Fibroblast of lung (primary cell): ENCODE measurements at regions not wholly inside any gene's neighbourhood (a gene's known extent, or its start where the extent isn't known, plus 50 kb on each side); places are given as distances from the start of the nearest gene placed in this dataset.

Source experiments
- DNase-seq, 2 donors: peaks; one replicate each; pipeline versions ENCODE4 v3.0.0 to v3.0.0-alpha.2; 2010; ENCODE audit warnings: low read depth in 2 of 2
- H2AFZ ChIP-seq: 2 replicates; pipeline ENCODE4 v1.5.1; 2012; ENCODE audit warnings: low read length, control low read depth, inconsistent platforms
- H3K27ac ChIP-seq: 2 replicates; pipeline ENCODE4 v1.5.1; 2011; ENCODE audit warnings: low read length, control low read depth; ENCODE audit not compliant: insufficient read depth
- H3K27me3 ChIP-seq: 2 replicates; pipeline ENCODE4 v1.5.1; 2011; ENCODE audit warnings: mild to moderate bottlenecking, low read length; ENCODE audit not compliant: control insufficient read depth, insufficient read depth
- H3K36me3 ChIP-seq: 2 replicates; pipeline ENCODE4 v1.5.1; 2011; ENCODE audit warnings: low read length; ENCODE audit not compliant: control insufficient read depth, insufficient read depth
- H3K4me1 ChIP-seq: 2 replicates; pipeline ENCODE4 v1.5.1; 2011; ENCODE audit warnings: low read length; ENCODE audit not compliant: control insufficient read depth, insufficient read depth; ENCODE audit errors: extremely low read depth
- H3K4me2 ChIP-seq: 2 replicates; pipeline ENCODE4 v1.5.1; 2011; ENCODE audit warnings: low read length, control low read depth; ENCODE audit not compliant: insufficient read depth; ENCODE audit errors: extremely low read depth
- H3K4me3 ChIP-seq, 4 experiments: fragments of 200-600 bp in 1 of 4; sonication (generic) in 1 of 4; replicated peaks in 1 of 4; 2 replicates each; pipeline ENCODE4 v1.5.1; 2011 to 2016; ENCODE audit warnings: low read length in 4 of 4, low read depth in 3 of 4, mild to moderate bottlenecking in 3 of 4, control low read depth in 2 of 4, inconsistent platforms in 1 of 4, mixed read lengths in 1 of 4; ENCODE audit not compliant: insufficient read depth in 1 of 4; ENCODE audit errors: control extremely low read depth in 1 of 4
- H3K79me2 ChIP-seq: 2 replicates; pipeline ENCODE4 v1.5.1; 2012; ENCODE audit warnings: mild to moderate bottlenecking, low read length, inconsistent platforms; ENCODE audit not compliant: control insufficient read depth, insufficient read depth
- H3K9ac ChIP-seq: 2 replicates; pipeline ENCODE4 v1.5.1; 2011; ENCODE audit warnings: mild to moderate bottlenecking, low read length, control low read depth; ENCODE audit not compliant: insufficient read depth
- H3K9me3 ChIP-seq: 2 replicates; pipeline ENCODE4 v1.5.1; 2012; ENCODE audit warnings: low read depth, low read length; ENCODE audit not compliant: control insufficient read depth, insufficient read depth
- H4K20me1 ChIP-seq: 2 replicates; pipeline ENCODE4 v1.5.1; 2011; ENCODE audit warnings: low read length; ENCODE audit not compliant: control insufficient read depth, insufficient read depth; ENCODE audit errors: extremely low read depth
- CTCF ChIP-seq, 2 donors: IDR thresholded peaks in 1 of 2; conservative IDR thresholded peaks in 1 of 2; 1 replicate in 1 of 2; 2 replicates in 1 of 2; pipeline ENCODE4 v1.5.1; 2011 to 2012; ENCODE audit warnings: low read length in 2 of 2, control low read depth in 1 of 2, inconsistent platforms in 1 of 2, low read depth in 1 of 2, mild to moderate bottlenecking in 1 of 2
- EZH2 ChIP-seq: IDR thresholded peaks from 2 replicates; pipeline ENCODE4 v1.5.1; 2012; ENCODE audit warnings: low read length, control low read depth, mild to moderate bottlenecking; ENCODE audit errors: missing control alignments

GRCh38 chr11:81026032-81026431 lies 1585.2 kb upstream of the TENM4 start:
- no peak overlapping the region for H2AFZ ChIP-seq
- no peak for TF ChIP-seq EZH2
- TF ChIP-seq CTCF (conservative IDR thresholded peaks at IDR 0.05 in 1 of 2, IDR thresholded peaks at IDR 0.05 in 1 of 2; ENCODE audit: low read depth in 1 of 2, low read length in 2 of 2) = no peak
- H3K27ac ChIP-seq = no peak overlapping the region
- no peaks in the 10 kb centered on the region for H3K9me3 ChIP-seq
- H3K9ac ChIP-seq = no peak overlapping the region
- no peak for DNase-seq
- no peaks in the 10 kb centered on the region for H3K4me1 ChIP-seq
- no peaks in the 10 kb centered on the region for H3K27me3 ChIP-seq
- H3K4me3 ChIP-seq = no peak overlapping the region
- no peak overlapping the region for H3K4me2 ChIP-seq
- H3K36me3 ChIP-seq = no peaks in the 10 kb centered on the region
- H4K20me1 ChIP-seq = no peaks in the 10 kb centered on the region
- no peaks in the 10 kb centered on the region for H3K79me2 ChIP-seq

DNA sequence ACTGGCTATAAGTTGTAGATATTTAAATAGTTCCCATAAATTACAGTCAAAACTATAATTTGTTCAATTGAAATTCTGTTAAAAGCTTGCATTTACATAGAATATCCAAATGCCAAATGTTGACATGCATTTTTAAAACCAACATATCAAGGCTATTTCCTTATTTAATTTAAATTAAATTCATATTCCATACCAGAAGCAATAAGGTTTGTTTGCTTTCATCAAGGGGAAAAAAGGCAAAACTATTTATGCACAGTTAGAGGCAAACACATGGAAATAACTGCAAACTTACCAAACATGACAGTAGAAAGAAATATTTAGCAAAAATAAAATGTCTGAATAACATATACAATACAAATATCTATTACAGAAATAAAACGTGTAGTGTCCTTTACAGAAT lies 1581.2 kb upstream of the TENM4 start:
- H4K20me1 ChIP-seq = no peaks in the 10 kb centered on the region
- H3K9ac ChIP-seq = no peak overlapping the region
- no peaks in the 10 kb centered on the region for H3K9me3 ChIP-seq
- no peak for TF ChIP-seq EZH2
- TF ChIP-seq CTCF (conservative IDR thresholded peaks at IDR 0.05 in 1 of 2, IDR thresholded peaks at IDR 0.05 in 1 of 2; ENCODE audit: low read depth in 1 of 2, low read length in 2 of 2) = no peak
- no peak overlapping the region for H2AFZ ChIP-seq
- no peaks in the 10 kb centered on the region for H3K4me1 ChIP-seq
- no peak overlapping the region for H3K4me3 ChIP-seq
- no peak overlapping the region for H3K4me2 ChIP-seq
- no peaks in the 10 kb centered on the region for H3K36me3 ChIP-seq
- DNase-seq = no peak
- no peak overlapping the region for H3K27ac ChIP-seq
- H3K79me2 ChIP-seq = no peaks in the 10 kb centered on the region
- H3K27me3 ChIP-seq = no peaks in the 10 kb centered on the region

- Histone ChIP-seq H3K4me3 (no peak overlapping the region), H3K27me3 (no peaks in the 10 kb centered on the region), H3K4me1 (peaks cover 8% of the 10 kb centered on the region), H3K4me2 (no peak overlapping the region), H3K79me2 (no peaks in the 10 kb centered on the region), H3K9me3 (no peaks in the 10 kb centered on the region), H2AFZ (no peak overlapping the region), H3K9ac (no peak overlapping the region), H3K27ac (no peak overlapping the region), H3K36me3 (no peaks in the 10 kb centered on the region), H4K20me1 (no peaks in the 10 kb centered on the region)
- TF ChIP-seq EZH2 (no peak), CTCF (conservative IDR thresholded peaks at IDR 0.05 in 1 of 2, IDR thresholded peaks at IDR 0.05 in 1 of 2; ENCODE audit: low read depth in 1 of 2, low read length in 2 of 2) (no peak)
- DNase-seq = no peak
Observed at GRCh38 chr11:81010631-81011030, 1569.8 kb upstream of the TENM4 start.
